ENCODE measurements at regions not wholly inside any gene's neighbourhood (a gene's known extent, or its start where the extent isn't known, plus 50 kb on each side); places are given as distances from the start of the nearest gene placed in this dataset.
A peak's percentile ranks its signal among the peaks of the same experiment; 100 is the strongest.
"Not testable (repeated sequence)": the region's sequence is repeated elsewhere in the genome, so short reads cannot be mapped to it uniquely, and the experiment has no call there.

- no peak for DNase-seq
Measured at GRCh38 chr1:173257805-173258204, 50.7 kb upstream of the TNFSF4 start.

GRCh38 chr1:173258479-173259264, 51.5 kb upstream of the TNFSF4 start:
- DNase-seq, result no peak

GRCh38 chr1:173260329-173260728, 53.2 kb upstream of the TNFSF4 start:
- DNase-seq, result not testable (repeated sequence)

GRCh38 chr1:173266841-173267240, 59.7 kb upstream of the TNFSF4 start:
- no peak for DNase-seq

- DNase-seq, result peak; percentile 61 to 76
Measured at GRCh38 chr1:173267453-173267945, 60.4 kb upstream of the TNFSF4 start.

GRCh38 chr1:173268261-173268660, 61.1 kb upstream of the TNFSF4 start:
- no peak for DNase-seq

GRCh38 chr1:173268786-173269277, 61.7 kb upstream of the TNFSF4 start:
- DNase-seq, result no peak

GRCh38 chr1:173269490-173270230, 62.5 kb upstream of the TNFSF4 start:
- no peak for DNase-seq

- no peak for DNase-seq
Measured at GRCh38 chr1:173270243-173270642, 63.1 kb upstream of the TNFSF4 start.

- DNase-seq, result not testable (repeated sequence)
Measured at GRCh38 chr1:173271021-173271420, 63.9 kb upstream of the TNFSF4 start.

GRCh38 chr1:173275496-173275895, 68.4 kb upstream of the TNFSF4 start:
- no peak for DNase-seq

GRCh38 chr1:173276922-173277800, 70.0 kb upstream of the TNFSF4 start:
- no peak for DNase-seq

GRCh38 chr1:173280899-173281660, 73.9 kb upstream of the TNFSF4 start:
- DNase-seq, result no peak

GRCh38 chr1:173285048-173285447, 77.9 kb upstream of the TNFSF4 start:
- no peak for DNase-seq

- DNase-seq, result no peak
Measured at GRCh38 chr1:173287785-173288184, 80.7 kb upstream of the TNFSF4 start.

- peak; percentile 40 to 46 for DNase-seq
Measured at GRCh38 chr1:173293756-173294155, 86.6 kb upstream of the TNFSF4 start.

- peak in 1 of 2 experiments; percentile 59 for DNase-seq
Measured at GRCh38 chr1:173294843-173295242, 87.7 kb upstream of the TNFSF4 start.

GRCh38 chr1:173295391-173295790, 88.3 kb upstream of the TNFSF4 start:
- DNase-seq, result no peak

GRCh38 chr1:173295995-173296394, 88.9 kb upstream of the TNFSF4 start:
- no peak for DNase-seq

GRCh38 chr1:173297798-173298391, 90.8 kb upstream of the TNFSF4 start:
- no peak for DNase-seq
